Right forelimb (tissue), 1 donor: ENCODE measurements at regions not wholly inside any gene's neighbourhood (a gene's known extent, or its start where the extent isn't known, plus 50 kb on each side); places are given as distances from the start of the nearest gene placed in this dataset.

Experiments
- DNase-seq: peaks from one replicate; pipeline ENCODE4 v3.0.0-alpha.2; 2018

DNA sequence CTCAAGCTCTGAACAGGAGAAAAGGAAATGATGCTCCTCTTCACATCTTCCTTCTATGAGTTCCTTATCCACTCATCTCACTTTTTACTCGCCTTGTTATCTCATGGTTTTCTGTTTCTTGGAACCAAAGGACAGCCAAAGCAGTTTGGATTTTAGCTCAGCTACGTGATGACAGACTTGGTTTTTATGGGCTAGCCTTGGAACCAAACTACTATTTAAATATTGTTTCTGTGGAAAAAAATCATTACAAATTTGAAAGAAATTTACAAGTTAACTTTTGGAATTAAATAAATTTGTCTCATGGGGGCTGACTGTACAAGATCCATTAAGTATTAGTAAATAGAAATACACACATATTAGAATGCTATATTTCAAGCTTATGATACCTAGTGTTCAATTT lies 727.8 kb upstream of the FANCL start:
- DNase-seq, result no peak

GRCh38 chr2:58967736-58968135 lies 726.6 kb upstream of the FANCL start:
- no peak for DNase-seq

DNA sequence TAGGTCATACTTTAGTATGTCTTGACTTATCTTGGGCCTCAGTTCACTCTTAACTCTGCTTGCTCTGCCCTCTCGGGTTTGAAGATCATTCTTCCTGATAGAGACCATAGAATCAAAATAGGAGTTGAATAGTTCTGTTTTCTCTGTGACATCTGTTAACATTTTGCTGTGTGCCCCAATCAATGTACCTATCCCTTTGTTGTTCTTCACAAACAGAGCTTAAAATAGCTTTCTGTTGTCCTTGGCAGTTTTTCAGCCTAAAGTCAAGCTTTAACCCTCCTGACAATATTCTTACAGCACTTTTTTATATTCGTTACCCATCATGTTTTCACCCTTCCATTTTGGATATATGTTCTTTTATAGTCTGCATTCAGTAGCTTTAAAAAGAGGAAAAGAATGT lies 724.5 kb upstream of the FANCL start:
- no peak for DNase-seq

DNA sequence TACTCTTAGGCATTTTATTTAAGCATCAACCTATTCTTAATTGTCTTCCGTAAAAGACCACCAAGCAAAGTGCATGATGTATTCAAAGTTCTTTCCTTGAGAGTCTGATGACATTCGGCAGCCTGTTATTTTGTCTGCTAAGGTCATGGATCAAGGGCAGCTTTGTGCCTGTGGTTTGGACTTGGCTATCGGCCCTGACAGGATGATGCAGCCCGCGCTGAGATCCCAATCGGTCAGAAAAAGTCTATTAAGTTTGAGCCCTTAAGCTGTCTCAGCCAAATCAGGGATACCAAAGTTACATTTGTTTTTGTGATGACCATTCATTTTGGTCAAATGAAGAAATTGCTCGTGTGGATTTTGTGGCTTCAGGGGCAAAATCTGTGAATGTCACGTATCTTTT lies 718.9 kb upstream of the FANCL start:
- DNase-seq, result no peak

- DNase-seq, result no peak
Observed at GRCh38 chr2:58957188-58957840, 716.2 kb upstream of the FANCL start.

DNA sequence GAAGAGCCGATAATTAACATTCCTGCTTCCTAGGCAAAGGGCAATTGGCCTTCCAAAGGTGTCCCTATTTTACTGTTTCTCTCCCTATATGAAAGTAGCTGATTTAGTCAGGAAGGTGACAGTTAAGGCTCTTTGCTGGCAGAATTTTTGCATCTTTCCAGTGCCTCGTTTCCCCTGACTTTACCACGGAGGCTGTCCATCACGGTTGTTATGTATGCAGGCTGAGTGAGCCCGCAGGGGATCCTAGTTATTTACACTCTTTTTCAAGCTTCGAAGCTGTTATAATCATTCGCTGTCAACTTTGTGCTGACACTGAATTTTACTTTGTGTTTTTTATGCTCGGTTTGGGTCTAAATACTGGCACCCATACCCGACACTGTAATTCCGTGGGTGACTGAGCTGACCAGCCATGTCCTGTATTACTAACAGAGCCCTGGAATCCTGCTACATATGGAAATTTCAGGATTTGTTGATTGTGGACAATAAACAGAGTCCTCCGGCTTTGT lies 713.8 kb upstream of the FANCL start:
- no peak for DNase-seq

GRCh38 chr2:58951722-58952121 lies 710.6 kb upstream of the FANCL start:
- DNase-seq, result no peak

DNA sequence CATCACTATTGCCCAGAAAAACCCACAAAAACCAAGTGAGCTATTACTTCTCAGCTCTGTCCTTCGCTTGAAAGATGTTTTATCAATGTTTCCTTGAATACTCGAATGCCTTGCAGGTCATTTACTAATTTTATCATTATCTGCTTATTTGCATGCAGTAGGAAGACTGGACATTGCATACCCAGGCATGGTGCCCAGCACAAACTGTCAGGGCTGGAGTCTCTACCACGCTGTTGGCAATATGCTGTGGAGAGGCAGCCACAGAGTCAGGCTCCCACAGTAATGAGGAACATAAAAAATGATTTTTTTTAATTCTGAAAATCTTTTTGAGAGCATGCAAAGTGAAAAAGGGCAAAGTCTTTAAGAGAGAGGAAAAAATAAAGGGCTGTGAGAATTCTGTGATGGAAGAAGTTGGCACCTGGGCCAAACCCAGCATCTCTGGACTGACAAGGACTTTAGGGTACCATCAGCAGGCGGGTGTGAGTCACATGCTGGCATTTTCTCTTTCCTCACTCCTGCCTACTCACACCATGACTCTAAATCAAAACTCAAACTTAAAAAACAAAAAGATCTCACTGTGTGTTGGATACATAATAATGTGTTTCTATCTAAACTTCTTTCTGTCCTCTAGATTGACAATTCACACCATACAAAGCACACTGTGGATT lies 709.8 kb upstream of the FANCL start:
- no peak for DNase-seq

DNA sequence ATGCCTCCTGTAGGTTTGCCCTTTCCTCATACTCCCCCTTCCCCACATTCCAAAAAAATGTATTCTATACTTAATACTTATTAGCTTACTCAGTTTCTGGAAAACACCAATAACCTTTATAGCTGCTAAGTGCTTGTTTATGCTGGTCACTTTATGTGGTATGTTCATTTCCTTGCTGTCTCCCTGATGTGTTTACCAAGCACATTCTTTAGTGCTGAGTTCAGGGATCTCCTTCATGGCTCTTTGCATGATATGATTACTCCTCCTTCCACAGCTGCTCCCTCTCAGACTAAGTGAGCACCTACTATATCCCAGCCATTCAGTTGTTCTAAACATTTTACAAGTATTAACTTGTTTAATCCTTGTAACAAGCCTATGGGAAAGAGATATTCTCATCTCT lies 698.3 kb upstream of the FANCL start:
- DNase-seq, result no peak

GRCh38 chr2:58938988-58939387 lies 697.9 kb upstream of the FANCL start:
- no peak for DNase-seq

DNA sequence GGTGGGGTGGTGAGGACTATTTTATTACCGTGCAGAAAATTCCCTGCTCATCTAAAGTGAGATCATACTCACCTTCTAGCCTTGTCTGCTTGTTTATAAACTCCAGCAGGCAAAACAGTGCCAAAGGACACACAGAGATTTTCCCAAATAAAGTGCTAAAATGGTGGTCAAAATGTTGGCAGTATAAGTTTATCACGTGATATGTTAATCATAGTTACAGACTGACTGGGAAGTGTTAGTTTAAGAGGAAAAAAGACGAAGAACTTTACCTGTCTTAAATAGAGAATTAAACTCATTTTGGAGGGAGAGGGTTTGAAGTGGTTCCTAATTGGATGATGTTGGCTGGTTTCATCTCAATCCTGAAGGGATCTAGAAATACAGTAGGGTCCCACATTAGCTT lies 691.7 kb upstream of the FANCL start:
- DNase-seq, result no peak

GRCh38 chr2:58930537-58930936 lies 689.4 kb upstream of the FANCL start:
- no peak for DNase-seq

DNA sequence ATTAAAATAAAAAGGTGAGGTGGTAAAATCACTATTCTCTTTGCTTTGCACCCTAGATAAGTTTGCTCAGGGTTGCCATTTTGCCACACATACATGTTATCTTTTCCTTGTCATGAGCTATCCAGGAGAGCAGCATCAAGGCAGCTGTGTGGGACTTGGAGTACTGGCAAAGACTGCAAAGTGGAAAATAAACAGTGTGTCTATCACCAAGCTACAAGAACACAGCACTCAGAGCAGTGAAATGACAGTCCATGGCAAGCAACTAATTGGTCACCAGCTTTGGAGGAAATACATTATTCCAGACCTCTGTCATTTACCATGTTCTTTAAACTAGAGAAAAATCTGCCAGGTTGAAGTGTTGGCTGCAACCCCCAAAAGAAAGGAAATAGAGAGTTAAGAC lies 687.8 kb upstream of the FANCL start:
- no peak for DNase-seq

DNA sequence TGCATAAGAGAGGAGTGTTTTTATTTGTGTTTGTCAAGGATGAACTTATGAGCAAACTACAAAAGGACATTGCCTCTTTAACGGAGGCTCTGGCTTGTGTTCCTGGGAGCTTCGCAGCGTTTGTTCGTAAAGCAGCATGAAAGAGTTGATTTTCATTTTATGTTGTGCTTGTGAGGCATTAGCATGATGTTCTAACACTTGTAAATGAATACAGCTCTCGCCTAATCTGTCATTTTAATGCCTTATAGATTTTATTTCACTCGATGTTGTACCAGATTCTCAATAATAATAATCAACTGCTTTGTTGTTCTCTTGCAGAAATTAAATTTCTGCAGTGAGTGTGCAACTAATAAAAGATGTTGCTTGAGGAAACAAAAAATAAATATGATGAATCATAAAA lies 687.3 kb upstream of the FANCL start:
- no peak for DNase-seq

GRCh38 chr2:58926112-58926511 lies 685.0 kb upstream of the FANCL start:
- DNase-seq, result no peak

DNA sequence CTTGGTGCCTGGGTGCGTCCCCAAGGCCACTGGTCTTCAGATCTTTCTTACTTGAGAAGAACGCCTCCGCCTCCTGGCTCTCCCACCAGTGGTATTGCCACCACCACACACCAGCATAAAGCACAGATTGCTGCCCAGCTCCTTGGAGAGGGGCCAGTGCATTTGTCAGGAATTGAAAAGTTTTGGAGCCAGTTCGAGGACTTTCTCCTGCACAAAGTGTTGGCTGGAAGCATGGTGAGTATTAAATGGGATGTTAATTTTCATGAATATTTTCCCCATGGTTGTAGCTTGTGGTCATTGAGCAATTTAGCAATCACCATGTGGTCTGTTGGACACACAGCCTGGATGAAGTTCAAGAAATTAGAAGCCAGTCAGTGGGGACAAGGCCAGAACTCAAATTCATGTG lies 684.6 kb upstream of the FANCL start:
- DNase-seq, result no peak

- DNase-seq, result no peak
Observed at GRCh38 chr2:58923869-58924268, 682.7 kb upstream of the FANCL start.

DNA sequence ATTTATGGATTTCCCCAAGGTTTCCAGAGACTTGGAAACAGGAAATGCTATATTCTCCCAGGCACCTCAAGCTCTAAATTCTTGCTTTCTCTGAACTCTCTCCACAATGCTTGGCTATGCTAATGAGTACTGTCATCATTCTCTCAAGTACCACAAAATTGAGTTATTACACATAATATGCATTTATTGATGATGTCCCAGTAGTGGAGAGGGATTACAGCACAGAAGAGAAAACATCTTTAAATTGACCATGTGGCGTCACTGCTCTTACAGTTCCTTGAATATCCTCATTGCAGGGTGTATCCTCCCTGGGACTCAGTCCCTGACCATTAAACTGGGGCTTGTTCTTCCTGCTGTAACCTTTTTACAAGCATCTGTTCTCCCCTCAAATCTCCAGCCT lies 681.1 kb upstream of the FANCL start:
- no peak for DNase-seq

- DNase-seq, result no peak
Observed at GRCh38 chr2:58921676-58922075, 680.6 kb upstream of the FANCL start.

DNA sequence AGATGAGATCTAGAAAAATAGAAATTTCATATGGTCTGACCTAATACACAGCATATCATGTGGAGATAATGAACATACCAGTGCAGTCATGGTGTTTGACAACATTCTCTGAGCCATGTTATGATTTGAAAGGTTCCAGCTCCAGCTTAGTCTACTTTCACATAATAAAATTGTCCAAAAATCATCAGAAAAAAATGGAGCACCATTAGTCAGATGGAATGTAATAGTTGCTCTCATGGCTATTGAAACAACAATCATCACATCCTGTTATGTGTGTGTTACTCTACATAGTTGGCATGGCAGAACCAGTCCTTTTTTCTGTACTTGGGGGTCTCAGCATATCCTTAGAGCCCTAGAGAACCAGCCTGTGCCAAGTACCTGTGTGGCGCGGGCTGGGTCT lies 678.9 kb upstream of the FANCL start:
- DNase-seq, result no peak

DNA sequence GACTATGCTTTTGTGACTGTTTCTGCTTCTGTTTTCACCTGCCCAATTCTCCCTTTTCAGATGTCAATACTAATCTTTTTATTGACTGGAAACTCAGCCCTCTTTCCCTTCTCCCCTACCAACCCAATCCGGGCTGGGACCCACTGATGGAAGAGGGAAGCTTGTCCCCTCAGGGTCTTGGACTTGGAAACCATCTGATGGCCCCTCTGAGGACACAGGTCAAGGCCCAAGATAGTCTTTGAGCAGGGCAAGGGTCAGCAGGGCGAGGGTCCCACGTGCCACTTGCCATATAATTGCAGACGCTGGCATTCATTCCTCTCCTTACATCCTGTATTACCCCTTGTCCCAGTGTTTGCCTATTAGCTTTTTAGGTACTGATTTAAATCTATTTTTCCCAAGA lies 678.2 kb upstream of the FANCL start:
- DNase-seq, result no peak

GRCh38 chr2:58918141-58918540 lies 677.0 kb upstream of the FANCL start:
- no peak for DNase-seq

- no peak for DNase-seq
Observed at GRCh38 chr2:58917596-58917995, 676.5 kb upstream of the FANCL start.

- DNase-seq, result no peak
Observed at GRCh38 chr2:58916063-58916462, 674.9 kb upstream of the FANCL start.
